Forelimb muscle (tissue), 1 donor: ENCODE measurements at regions not wholly inside any gene's neighbourhood (a gene's known extent, or its start where the extent isn't known, plus 50 kb on each side); places are given as distances from the start of the nearest gene placed in this dataset.
"Not testable (repeated sequence)": the region's sequence is repeated elsewhere in the genome, so short reads cannot be mapped to it uniquely, and the experiment has no call there.

Experiments used
- DNase-seq: peaks from one replicate; pipeline ENCODE4 v3.0.0-alpha.2; 2013; ENCODE audit warnings: low read depth

GRCh38 chr7:109905368-109906065 lies 1185.4 kb upstream of the LRRN3 start:
- DNase-seq, result not testable (repeated sequence)

DNA sequence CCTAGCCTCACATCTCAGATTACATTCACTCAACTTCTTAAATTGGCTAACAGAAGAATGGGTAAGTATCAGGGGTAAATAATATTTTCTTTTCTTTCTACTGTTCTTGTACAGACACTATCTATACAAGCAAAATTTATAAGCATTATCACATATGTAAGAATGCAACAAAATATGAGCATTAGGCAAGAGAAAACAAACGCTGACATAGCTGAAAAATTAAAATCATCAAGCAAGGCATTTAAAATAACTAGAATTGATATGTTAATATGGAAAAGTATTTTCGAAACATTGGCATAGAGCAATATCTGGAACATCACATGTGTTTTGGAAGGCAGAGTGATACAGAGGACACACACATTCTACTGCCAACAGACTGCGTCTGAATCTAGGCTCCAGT lies 1175.3 kb upstream of the LRRN3 start:
- DNase-seq, result no peak

- no peak for DNase-seq
These were observed 1164.2 kb upstream of the LRRN3 start for GRCh38 chr7:109926738-109927137.

GRCh38 chr7:109930049-109930448 lies 1160.9 kb upstream of the LRRN3 start:
- DNase-seq, result no peak

DNA sequence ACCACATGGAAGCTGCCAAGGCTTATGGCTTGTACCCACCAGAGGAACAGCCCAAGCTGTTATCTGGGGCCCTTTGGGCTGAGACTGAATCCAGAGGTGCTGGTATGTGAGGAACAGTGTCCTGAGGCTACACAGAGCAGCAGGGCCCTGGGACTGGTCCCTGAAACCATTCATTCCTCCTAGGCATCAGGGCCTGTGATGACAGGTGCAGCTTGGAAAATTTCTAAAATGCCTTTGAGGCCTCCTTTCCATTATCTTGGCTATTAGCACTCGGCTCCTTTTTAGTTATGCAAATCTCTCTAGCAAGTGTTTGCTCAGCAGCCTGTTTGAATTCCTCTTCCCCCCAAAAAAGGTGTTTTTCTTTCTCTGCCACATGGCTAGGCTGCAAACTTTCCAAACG lies 1151.7 kb upstream of the LRRN3 start:
- DNase-seq, result no peak

- DNase-seq, result no peak
These were observed 1145.0 kb upstream of the LRRN3 start for GRCh38 chr7:109945820-109946518.

DNA sequence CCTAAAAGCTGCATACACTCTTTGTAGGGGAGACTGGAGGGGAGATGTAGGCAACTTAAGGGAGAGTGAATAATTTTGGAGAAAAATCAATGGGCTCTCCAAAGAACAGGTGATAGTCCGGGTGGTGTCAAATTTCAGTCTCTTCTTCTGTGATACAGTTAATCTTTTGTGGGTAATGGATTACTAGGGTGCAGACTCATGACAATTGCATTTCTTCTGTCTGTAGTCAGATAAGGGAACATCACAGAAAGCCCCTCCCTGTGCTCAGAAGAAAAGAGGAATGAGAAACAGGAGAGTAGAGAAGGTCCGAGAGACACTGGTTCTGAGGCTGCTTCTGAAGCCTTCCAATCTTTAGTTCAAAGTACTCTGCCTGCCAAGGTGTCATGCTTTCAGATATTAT lies 1140.7 kb upstream of the LRRN3 start:
- no peak for DNase-seq

GRCh38 chr7:109950821-109951564 lies 1139.9 kb upstream of the LRRN3 start:
- DNase-seq, result no peak

GRCh38 chr7:109951565-109951928 lies 1139.4 kb upstream of the LRRN3 start:
- no peak for DNase-seq

DNA sequence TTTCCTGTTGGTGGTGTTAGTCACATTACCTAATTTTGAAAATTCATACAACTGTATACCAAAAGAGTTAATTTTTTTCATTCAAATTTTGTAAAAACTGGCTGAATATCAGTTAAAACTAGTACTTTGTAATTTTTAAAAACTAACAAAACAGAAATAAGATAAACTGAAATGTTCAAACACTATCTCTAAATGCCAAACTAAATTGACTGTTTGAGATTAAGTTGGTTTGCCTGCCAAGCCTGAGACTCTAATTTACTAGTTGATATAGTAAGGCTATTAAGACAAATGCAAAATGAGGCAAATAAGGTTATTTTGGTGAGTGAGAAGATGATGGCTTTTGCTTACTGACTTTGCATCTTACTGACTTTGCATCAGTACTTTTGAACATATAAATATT lies 1134.9 kb upstream of the LRRN3 start:
- DNase-seq, result no peak

GRCh38 chr7:109956916-109957315 lies 1134.0 kb upstream of the LRRN3 start:
- DNase-seq, result no peak

DNA sequence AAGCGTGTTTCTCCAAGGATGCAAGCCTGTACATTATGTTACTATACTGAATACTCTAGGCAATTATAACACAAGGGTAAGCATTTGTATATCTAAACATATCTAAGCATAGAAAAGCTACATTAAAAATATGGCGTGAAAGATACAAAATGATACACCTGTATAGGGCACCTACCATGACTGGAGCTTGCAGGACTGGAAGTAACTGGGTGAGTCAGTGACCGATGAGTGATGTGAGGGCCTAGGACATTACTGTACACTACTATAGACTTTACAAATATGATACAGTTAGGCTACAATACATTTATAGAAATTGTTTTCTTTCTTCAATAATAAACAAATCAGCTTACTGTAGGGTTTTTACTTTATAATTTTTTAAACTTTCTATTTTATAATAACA lies 1127.2 kb upstream of the LRRN3 start:
- DNase-seq, result no peak

- DNase-seq, result no peak
These were observed 1126.1 kb upstream of the LRRN3 start for GRCh38 chr7:109964780-109965179.

GRCh38 chr7:109967406-109967805 lies 1123.5 kb upstream of the LRRN3 start:
- DNase-seq, result no peak

- DNase-seq, result no peak
These were observed 1107.3 kb upstream of the LRRN3 start for GRCh38 chr7:109983618-109984017.

GRCh38 chr7:109984729-109985128 lies 1106.2 kb upstream of the LRRN3 start:
- DNase-seq, result no peak

DNA sequence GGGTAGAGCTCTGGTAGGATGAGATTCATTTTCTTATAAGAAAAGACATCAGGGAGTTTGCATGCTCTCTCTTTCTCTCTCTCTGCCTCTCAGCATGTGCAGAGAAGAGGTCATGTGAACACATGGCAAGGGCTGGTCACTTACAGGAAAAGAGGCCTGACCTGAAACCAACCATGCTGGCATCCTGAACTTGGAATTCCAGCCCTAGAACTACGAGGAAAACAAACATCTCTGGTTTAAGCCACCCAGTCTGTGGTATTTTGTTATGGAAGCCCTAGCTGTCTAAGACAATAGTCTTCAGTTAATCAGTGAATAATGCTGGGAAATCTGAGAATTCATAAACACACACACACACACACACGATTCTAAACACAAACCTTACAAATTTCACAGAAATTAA lies 1104.2 kb upstream of the LRRN3 start:
- no peak for DNase-seq

GRCh38 chr7:109996411-109996810 lies 1094.5 kb upstream of the LRRN3 start:
- no peak for DNase-seq

- no peak for DNase-seq
These were observed 1094.0 kb upstream of the LRRN3 start for GRCh38 chr7:109996927-109997326.

GRCh38 chr7:109997837-109998236 lies 1093.1 kb upstream of the LRRN3 start:
- no peak for DNase-seq

DNA sequence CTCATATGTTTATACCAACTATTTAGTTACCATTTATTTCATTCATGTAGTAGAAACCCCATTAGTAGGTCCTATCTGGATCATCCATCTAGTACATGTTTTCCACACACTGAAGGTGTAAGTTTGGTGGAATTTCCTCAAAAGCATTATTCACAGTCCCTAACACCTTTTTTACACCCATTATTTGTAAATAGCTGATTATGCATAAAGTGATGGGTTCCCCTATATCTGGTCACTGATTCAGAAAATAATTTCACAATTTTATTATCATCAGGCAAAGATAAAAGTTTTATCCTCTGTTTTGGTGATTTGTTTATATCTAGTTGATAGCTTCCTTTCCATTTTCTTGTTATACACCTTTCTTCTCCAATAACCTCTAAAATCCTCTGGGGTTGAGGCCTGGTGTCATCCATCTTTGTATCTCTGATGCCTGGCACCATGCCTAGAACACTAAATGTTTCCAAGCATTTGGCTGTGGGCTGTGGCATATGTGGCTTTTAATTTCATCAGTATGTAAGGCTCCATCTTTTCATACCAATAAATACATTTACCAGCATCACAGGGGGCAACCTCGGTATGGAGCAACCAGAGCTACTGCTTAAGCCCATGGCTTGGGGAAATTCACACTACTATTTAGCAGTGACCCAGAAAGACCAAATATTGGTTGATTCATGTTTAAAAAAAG lies 1089.5 kb upstream of the LRRN3 start:
- DNase-seq, result no peak

DNA sequence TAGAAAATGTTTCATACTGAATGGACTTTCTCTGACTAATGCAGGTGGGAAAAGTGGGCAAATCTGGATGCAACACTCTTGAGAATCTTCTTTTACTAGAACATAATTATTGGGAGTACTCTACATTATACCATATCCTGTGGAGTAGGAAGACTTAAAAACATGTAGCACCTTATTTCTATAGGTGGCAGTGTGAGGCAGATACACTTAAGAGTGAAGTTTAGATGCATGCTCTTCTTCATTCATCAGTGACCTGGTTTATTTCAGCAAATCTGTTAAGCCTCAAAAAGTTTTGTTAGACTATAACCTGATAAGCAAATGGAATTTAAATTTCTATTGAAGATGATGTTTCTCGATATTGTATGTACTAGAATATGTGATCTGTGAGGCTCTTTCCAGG lies 1087.1 kb upstream of the LRRN3 start:
- DNase-seq, result no peak
